ENCODE measurements at regions not wholly inside any gene's neighbourhood (a gene's known extent, or its start where the extent isn't known, plus 50 kb on each side); places are given as distances from the start of the nearest gene placed in this dataset.
"Not testable (repeated sequence)": the region's sequence is repeated elsewhere in the genome, so short reads cannot be mapped to it uniquely, and the experiment has no call there.

GRCh38 chr14:40218282-40218941, 786.2 kb upstream of the FBXO33 start:
- H3K9me3 ChIP-seq = no peaks in the 10 kb centered on the region
- no peak for DNase-seq
- no peaks in the 10 kb centered on the region for H3K36me3 ChIP-seq
- no peaks in the 10 kb centered on the region for H3K27me3 ChIP-seq
- no peak for TF ChIP-seq CTCF (IDR thresholded peaks at IDR 0.05; ENCODE audit: low read depth, low read length)
- H3K4me1 ChIP-seq = no peaks in the 10 kb centered on the region
- H3K4me3 ChIP-seq (ENCODE audit: low read depth, low read length) = no peak overlapping the region

- Histone ChIP-seq H3K4me1 (no peaks in the 10 kb centered on the region), H3K4me3 (ENCODE audit: low read depth, low read length) (no peak overlapping the region), H3K27me3 (no peaks in the 10 kb centered on the region), H3K36me3 (no peaks in the 10 kb centered on the region), H3K9me3 (no peaks in the 10 kb centered on the region)
- DNase-seq = no peak
- TF ChIP-seq CTCF (IDR thresholded peaks at IDR 0.05; ENCODE audit: low read depth, low read length) = no peak
These were observed 784.7 kb upstream of the FBXO33 start for GRCh38 chr14:40216976-40217375.

- not testable (repeated sequence) for DNase-seq, H3K9me3 ChIP-seq
These were observed 784.2 kb upstream of the FBXO33 start for GRCh38 chr14:40216408-40216807.

GRCh38 chr14:40213701-40214100, 781.5 kb upstream of the FBXO33 start:
- TF ChIP-seq CTCF (IDR thresholded peaks at IDR 0.05; ENCODE audit: low read depth, low read length) = no peak
- Histone ChIP-seq H3K4me1 (no peaks in the 10 kb centered on the region), H3K27me3 (no peaks in the 10 kb centered on the region), H3K9me3 (no peaks in the 10 kb centered on the region), H3K4me3 (ENCODE audit: low read depth, low read length) (no peak overlapping the region), H3K36me3 (no peaks in the 10 kb centered on the region)
- DNase-seq = no peak

More at GRCh38 chr14:40216408-40216807, 784.2 kb upstream of the FBXO33 start:
- not testable (repeated sequence) for H3K4me1 ChIP-seq; H3K27me3 ChIP-seq; H3K4me3 ChIP-seq (ENCODE audit: low read depth, low read length); H3K36me3 ChIP-seq

GRCh38 chr14:40204441-40205175, 772.4 kb upstream of the FBXO33 start:
- H3K27me3 ChIP-seq = no peaks in the 10 kb centered on the region
- no peaks in the 10 kb centered on the region for H3K4me1 ChIP-seq
- no peaks in the 10 kb centered on the region; the same call in 1 of the 2 replicates for H3K9me3 ChIP-seq
- H3K4me3 ChIP-seq (ENCODE audit: low read depth, low read length) = no peak overlapping the region
- no peak for TF ChIP-seq CTCF (IDR thresholded peaks at IDR 0.05; ENCODE audit: low read depth, low read length)
- no peaks in the 10 kb centered on the region for H3K36me3 ChIP-seq
- no peak for DNase-seq

GRCh38 chr14:40199101-40199500, 766.9 kb upstream of the FBXO33 start:
- no peaks in the 10 kb centered on the region for H3K36me3 ChIP-seq
- no peak for TF ChIP-seq CTCF (IDR thresholded peaks at IDR 0.05; ENCODE audit: low read depth, low read length)
- H3K4me1 ChIP-seq = no peaks in the 10 kb centered on the region
- H3K4me3 ChIP-seq (ENCODE audit: low read depth, low read length) = no peak overlapping the region
- no peak for DNase-seq
- H3K27me3 ChIP-seq = no peaks in the 10 kb centered on the region
- H3K9me3 ChIP-seq = no peaks in the 10 kb centered on the region; the same call in 1 of the 2 replicates

Measured in BE2C (cell line).